Heart left ventricle (tissue), 16 donors: ENCODE measurements at regions not wholly inside any gene's neighbourhood (a gene's known extent, or its start where the extent isn't known, plus 50 kb on each side); places are given as distances from the start of the nearest gene placed in this dataset.
"Not testable (repeated sequence)": the region's sequence is repeated elsewhere in the genome, so short reads cannot be mapped to it uniquely, and the experiment has no call there.

Experiments used
- ATAC-seq, 4 donors: fragments of 200-7000 bp; cut with Tn5 transposase; one replicate each; pipeline ENCODE4 v1.9.1; 2020 to 2022; ENCODE audit warnings: moderate library complexity in 4 of 4, mild to moderate bottlenecking in 3 of 4, moderate number of reproducible peaks in 1 of 4
- DNase-seq, 5 donors: peaks; one replicate each; pipeline ENCODE4 v3.0.0-alpha.2; 2020
- H3K27ac ChIP-seq, 12 donors: fragments of 200-600 bp; sonication (generic) in 4 of 12; one replicate each; pipeline versions ENCODE4 v1.5.0 to v1.8.0; 2016 to 2022; ENCODE audit warnings: mild to moderate bottlenecking in 2 of 12
- H3K27me3 ChIP-seq, 9 donors: fragments of 200-600 bp; sonication (generic) in 2 of 9; one replicate each; pipeline versions ENCODE4 v1.5.1 to v1.8.0; 2016 to 2022; ENCODE audit warnings: mild to moderate bottlenecking in 3 of 9
- H3K36me3 ChIP-seq, 9 donors: fragments of 200-600 bp; sonication (generic) in 2 of 9; one replicate each; pipeline versions ENCODE4 v1.5.0 to v1.8.0; 2018 to 2022; ENCODE audit warnings: mild to moderate bottlenecking in 2 of 9
- H3K4me1 ChIP-seq, 12 donors: fragments of 200-600 bp; sonication (generic) in 4 of 12; one replicate each; pipeline versions ENCODE4 v1.5.0 to v1.8.0; 2016 to 2022; ENCODE audit warnings: mild to moderate bottlenecking in 3 of 12
- H3K4me3 ChIP-seq, 12 donors: fragments of 200-600 bp; sonication (generic) in 4 of 12; one replicate each; pipeline versions ENCODE4 v1.5.0 to v1.8.0; 2017 to 2022; ENCODE audit warnings: mild to moderate bottlenecking in 9 of 12, moderate library complexity in 4 of 12
- H3K9me3 ChIP-seq, 12 donors: fragments of 200-600 bp; sonication (generic) in 4 of 12; one replicate each; pipeline versions ENCODE4 v1.5.0 to v1.8.0; 2016 to 2022; ENCODE audit warnings: mild to moderate bottlenecking in 1 of 12
- POLR2A ChIP-seq, 2 donors: fragments of 450-650 bp; IDR thresholded peaks; one replicate each; pipeline ENCODE4 v1.6.1; 2017; ENCODE audit warnings: antibody characterized with exemption in 2 of 2, mild to moderate bottlenecking in 2 of 2, moderate library complexity in 2 of 2
- WGBS, 4 donors: extraction: QIAGEN DNeasy Blood & Tissue Kit in 2 of 4; methylation state at CpG; one replicate each; pipeline versions ENCODE4 v1.1.5 to v1.1.7; 2013 to 2018; 5-methylcytosine and 5-hydroxymethylcytosine counted together
- intact Hi-C, 10 donors: fragments of 100-400 bp; cut with DNase I; formaldehyde crosslinking; loops; one replicate each; pipeline versions ENCODE4 v1.11.1 to v1.14.2; 2022
- TF ChIP-seq, protein P1 (sequence below), 12 donors: fragments of 200-600 bp; sonication (generic) in 4 of 12; IDR thresholded peaks; one replicate each; pipeline versions ENCODE4 v1.5.0 to v1.8.0; 2018 to 2022; ENCODE audit warnings: antibody characterized with exemption in 12 of 12, mild to moderate bottlenecking in 5 of 12
- donor health status: ischemic (EF 13 %, LVEDD 7.1; RV severe dilation, severe dysfunction).
- donor health status: healthy with polysubstance abuse.
- donor health status: DM: no; HTN: yes; CAD: no.
- donor health status: DM: no; HTN: no; CAD: no.
- donor health status: ischemic (EF 25% LVEDD 6.9; RV normal size, moderate dysfunction).
- donor health status: ischemic (EF 25% LVEDD 5.7; RV mildly dilated, moderate dysfunction).
- donor health status: healthy.
- donor health status: DM: yes; HTN: yes; CAD: no.
- donor health status: ischemic (EF 35%, LVEDD 5.7; RV mildly dilated, moderate dysfunction).
- donor health status: nonischemic (EF 11% LVEDD 7.7; RV severe dilation, severe dysfunction).
- donor health status: DM: yes; HTN: yes; CAD: no.
- donor health status: PGD.
- donor health status: ischemic (EF 29% LVEDD 5.4; RV normal size, mild dysfunction).
- donor health status: nonischemic (EF 23%, LVEDD 6.1; RV moderate dilation, normal function).

- TF ChIP-seq POLR2A (IDR thresholded peaks at IDR 0.05) = no peak
- TF ChIP-seq, protein P1, sequence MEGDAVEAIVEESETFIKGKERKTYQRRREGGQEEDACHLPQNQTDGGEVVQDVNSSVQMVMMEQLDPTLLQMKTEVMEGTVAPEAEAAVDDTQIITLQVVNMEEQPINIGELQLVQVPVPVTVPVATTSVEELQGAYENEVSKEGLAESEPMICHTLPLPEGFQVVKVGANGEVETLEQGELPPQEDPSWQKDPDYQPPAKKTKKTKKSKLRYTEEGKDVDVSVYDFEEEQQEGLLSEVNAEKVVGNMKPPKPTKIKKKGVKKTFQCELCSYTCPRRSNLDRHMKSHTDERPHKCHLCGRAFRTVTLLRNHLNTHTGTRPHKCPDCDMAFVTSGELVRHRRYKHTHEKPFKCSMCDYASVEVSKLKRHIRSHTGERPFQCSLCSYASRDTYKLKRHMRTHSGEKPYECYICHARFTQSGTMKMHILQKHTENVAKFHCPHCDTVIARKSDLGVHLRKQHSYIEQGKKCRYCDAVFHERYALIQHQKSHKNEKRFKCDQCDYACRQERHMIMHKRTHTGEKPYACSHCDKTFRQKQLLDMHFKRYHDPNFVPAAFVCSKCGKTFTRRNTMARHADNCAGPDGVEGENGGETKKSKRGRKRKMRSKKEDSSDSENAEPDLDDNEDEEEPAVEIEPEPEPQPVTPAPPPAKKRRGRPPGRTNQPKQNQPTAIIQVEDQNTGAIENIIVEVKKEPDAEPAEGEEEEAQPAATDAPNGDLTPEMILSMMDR (IDR thresholded peaks at IDR 0.05) = no peak
- intact Hi-C loops = no loop called here
- ATAC-seq (no peak), DNase-seq (no peak)
- Histone ChIP-seq H3K4me3 (no peak overlapping the region), H3K4me1 (no peaks in the 10 kb centered on the region), H3K27ac (no peak overlapping the region), H3K9me3 (peaks cover 0 to 5% (median 0%) of the 10 kb centered on the region in 12 donors), H3K36me3 (no peaks in the 10 kb centered on the region), H3K27me3 (no peaks in the 10 kb centered on the region)
- WGBS, 4 donors = 85 to 88% (median 86%) methylated on average over 6 of the region's 6 CpGs
Observed at GRCh38 chr6:115539531-115539930, 521.2 kb downstream of the FRK start.

- Histone ChIP-seq H3K36me3 (no peaks in the 10 kb centered on the region), H3K4me1 (no peaks in the 10 kb centered on the region), H3K27ac (no peak overlapping the region), H3K27me3 (no peaks in the 10 kb centered on the region), H3K9me3 (peaks cover 0 to 27% (median 14%) of the 10 kb centered on the region in 12 donors), H3K4me3 (no peak overlapping the region)
- WGBS, 4 donors = 35 to 46% (median 43%) methylated on average over 2 of the region's 2 CpGs
- ATAC-seq = no peak
- no peak for DNase-seq
- TF ChIP-seq, protein P1 (IDR thresholded peaks at IDR 0.05) = no peak
- TF ChIP-seq POLR2A (IDR thresholded peaks at IDR 0.05) = no peak
- intact Hi-C loops = no loop called here
Observed at GRCh38 chr6:115524821-115525220, 535.9 kb downstream of the FRK start.

DNA sequence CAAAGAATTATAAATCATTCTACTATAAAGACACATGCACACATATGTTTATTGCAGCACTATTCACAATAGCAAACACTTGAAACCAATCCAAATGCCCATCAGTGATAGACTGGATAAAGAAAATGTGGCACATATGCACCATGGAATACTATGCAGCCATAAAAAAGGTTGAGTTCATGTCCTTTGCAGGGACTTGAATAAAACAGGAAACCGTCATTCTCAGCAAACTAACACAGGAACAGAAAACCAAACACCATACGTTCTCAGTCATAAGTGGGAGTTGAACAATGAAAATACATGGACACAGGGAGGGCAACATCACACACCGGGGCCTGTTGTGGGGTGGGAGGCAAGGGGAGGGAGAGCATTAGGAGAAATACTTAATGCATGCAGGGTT lies 538.9 kb downstream of the FRK start:
- DNase-seq, H3K4me3 ChIP-seq, ATAC-seq, H3K36me3 ChIP-seq, H3K27me3 ChIP-seq, H3K27ac ChIP-seq, H3K4me1 ChIP-seq, intact Hi-C loops: not testable (repeated sequence)
- peaks cover 0 to 36% (median 16%) of the 10 kb centered on the region in 12 donors for H3K9me3 ChIP-seq
- WGBS, 4 donors = 62 to 90% (median 64%) methylated on average over 3 of the region's 3 CpGs

DNA sequence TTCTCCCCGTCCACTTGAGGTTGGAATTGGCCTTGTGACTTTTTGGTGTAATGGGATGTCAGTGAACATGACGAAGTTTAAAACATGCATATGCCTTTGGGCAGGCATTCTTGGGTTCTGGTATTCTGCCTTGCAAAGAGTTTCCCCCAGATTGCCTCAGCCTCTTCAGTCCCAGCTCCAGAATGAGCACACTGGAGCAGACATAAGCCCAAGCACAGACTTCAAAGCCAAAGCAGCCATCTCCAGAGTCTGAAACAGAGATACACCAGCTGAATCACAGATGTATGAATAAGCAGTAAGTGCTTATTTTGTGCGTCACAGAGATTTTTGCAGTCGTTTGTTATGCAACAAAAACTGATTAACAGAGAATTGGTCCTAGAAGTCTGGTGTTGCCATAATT lies 546.0 kb downstream of the FRK start:
- Histone ChIP-seq H3K4me1 (no peaks in the 10 kb centered on the region), H3K27me3 (no peaks in the 10 kb centered on the region), H3K9me3 (peaks cover 0 to 8% (median 0%) of the 10 kb centered on the region in 12 donors), H3K27ac (no peak overlapping the region), H3K4me3 (no peak overlapping the region), H3K36me3 (no peaks in the 10 kb centered on the region)
- DNase-seq (no peak), ATAC-seq (no peak)
- 70 to 82% (median 78%) methylated on average over 4 of the region's 4 CpGs for WGBS, 4 donors
- TF ChIP-seq POLR2A (IDR thresholded peaks at IDR 0.05) = no peak
- TF ChIP-seq, protein P1 (IDR thresholded peaks at IDR 0.05) = no peak
- intact Hi-C loops = no loop called here

GRCh38 chr6:115512923-115513322 lies 547.8 kb downstream of the FRK start:
- H3K4me1 ChIP-seq = no peaks in the 10 kb centered on the region
- no peaks in the 10 kb centered on the region for H3K36me3 ChIP-seq
- ATAC-seq (no peak), DNase-seq (no peak)
- H3K27ac ChIP-seq = no peak overlapping the region
- no peak for TF ChIP-seq POLR2A (IDR thresholded peaks at IDR 0.05)
- TF ChIP-seq, protein P1 (IDR thresholded peaks at IDR 0.05) = no peak
- H3K4me3 ChIP-seq = no peak overlapping the region
- peaks cover 0 to under 1% (median 0%) of the 10 kb centered on the region in 12 donors for H3K9me3 ChIP-seq
- intact Hi-C loops = no loop called here
- H3K27me3 ChIP-seq = no peaks in the 10 kb centered on the region
- WGBS, 4 donors = 23 to 46% (median 29%) methylated on average over 1 of the region's 1 CpG
